GM10266 (cell line): ENCODE measurements at regions not wholly inside any gene's neighbourhood (a gene's known extent, or its start where the extent isn't known, plus 50 kb on each side); places are given as distances from the start of the nearest gene placed in this dataset.

ENCODE experiments used
- DNase-seq: peaks from one replicate; pipeline ENCODE4 v3.0.0; 2012; ENCODE audit errors: extremely low spot score
- TF ChIP-seq, protein P1 (sequence below): IDR thresholded peaks from 2 replicates; pipeline ENCODE4 v1.5.1; 2012; ENCODE audit warnings: mild to moderate bottlenecking, low read depth; ENCODE audit not compliant: control insufficient read depth, insufficient read depth; ENCODE audit errors: missing control alignments

DNA sequence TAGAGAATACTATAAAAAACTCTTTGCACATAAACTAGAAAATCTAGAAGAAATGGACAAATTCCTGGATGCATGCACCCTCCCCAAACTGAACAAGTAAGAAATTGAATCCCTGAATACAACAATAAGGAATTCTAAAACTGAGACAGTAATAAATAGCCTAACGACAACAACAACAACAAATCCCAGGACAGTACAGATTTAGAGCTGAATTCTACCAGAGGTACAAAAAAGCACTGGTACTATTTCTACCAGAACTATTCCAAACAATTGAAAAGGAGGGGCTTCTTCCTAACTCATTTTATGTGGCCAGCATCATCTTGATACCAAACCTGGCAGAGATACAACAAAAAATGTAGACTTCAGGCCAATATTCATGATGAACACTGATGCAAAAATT, 394.4 kb upstream of the RORB start:
- TF ChIP-seq, protein P1, sequence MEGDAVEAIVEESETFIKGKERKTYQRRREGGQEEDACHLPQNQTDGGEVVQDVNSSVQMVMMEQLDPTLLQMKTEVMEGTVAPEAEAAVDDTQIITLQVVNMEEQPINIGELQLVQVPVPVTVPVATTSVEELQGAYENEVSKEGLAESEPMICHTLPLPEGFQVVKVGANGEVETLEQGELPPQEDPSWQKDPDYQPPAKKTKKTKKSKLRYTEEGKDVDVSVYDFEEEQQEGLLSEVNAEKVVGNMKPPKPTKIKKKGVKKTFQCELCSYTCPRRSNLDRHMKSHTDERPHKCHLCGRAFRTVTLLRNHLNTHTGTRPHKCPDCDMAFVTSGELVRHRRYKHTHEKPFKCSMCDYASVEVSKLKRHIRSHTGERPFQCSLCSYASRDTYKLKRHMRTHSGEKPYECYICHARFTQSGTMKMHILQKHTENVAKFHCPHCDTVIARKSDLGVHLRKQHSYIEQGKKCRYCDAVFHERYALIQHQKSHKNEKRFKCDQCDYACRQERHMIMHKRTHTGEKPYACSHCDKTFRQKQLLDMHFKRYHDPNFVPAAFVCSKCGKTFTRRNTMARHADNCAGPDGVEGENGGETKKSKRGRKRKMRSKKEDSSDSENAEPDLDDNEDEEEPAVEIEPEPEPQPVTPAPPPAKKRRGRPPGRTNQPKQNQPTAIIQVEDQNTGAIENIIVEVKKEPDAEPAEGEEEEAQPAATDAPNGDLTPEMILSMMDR = no peak
- no peak for DNase-seq

DNA sequence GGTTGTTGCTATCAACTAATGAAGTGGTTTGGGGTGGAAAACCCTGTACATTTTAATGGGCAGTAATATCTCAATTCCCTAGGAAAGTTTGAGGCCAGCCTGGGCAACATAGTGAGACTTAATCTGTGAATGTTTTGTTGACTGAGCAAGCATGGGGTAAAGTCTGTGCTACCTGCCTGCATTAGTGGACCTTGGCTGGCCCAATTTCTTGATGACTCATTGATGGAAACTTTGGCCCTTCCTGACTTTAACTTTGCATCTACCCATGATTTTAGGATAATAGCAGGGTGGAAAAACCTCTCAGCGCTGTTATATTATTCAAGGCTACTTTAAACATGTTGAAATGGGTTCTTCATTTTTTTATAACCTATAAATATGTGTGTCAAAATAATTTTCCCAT, 389.4 kb upstream of the RORB start:
- DNase-seq = no peak
- TF ChIP-seq, protein P1 = no peak

GRCh38 chr9:74115976-74116375, 381.2 kb upstream of the RORB start:
- no peak for DNase-seq
- TF ChIP-seq, protein P1 = no peak

DNA sequence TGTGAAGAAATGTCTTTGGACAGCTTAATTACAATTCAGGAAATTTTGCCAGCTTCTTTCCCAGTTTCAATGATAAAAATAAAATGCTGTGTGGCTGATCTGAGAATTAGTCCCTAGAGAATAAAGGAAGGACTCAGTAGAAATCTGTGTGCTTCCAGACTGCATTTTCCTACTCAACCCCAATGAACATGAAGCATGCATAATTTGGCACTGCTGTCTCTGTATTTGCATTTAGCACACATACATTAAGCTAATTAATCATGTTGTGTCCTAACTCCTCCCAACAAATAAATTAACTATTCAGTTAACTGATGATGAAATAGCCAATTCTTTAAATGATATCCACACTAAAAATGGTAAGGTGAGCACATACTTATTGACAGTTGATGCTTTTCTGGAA, 380.0 kb upstream of the RORB start:
- no peak for DNase-seq
- TF ChIP-seq, protein P1 = no peak

- DNase-seq = no peak
- TF ChIP-seq, protein P1 = no peak
These were observed 379.4 kb upstream of the RORB start for GRCh38 chr9:74117731-74118130.

DNA sequence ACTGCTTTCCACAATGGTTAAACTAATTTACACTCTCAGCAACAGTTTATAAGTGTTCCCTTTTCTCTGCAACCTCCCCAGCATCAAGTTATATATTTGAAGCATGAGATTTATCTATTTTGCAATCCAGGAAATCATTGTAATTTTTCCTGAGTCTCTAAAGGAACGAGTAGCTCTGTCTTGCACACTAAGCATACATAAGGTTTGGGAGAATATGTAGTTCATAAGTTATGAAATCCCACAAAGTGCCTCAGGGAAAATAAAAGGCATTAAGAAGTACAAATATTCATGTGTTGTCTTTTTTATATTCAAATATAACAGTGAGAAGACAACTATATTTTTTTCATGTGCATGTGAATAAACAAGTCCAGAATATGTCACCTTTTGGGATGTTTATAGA, 377.1 kb upstream of the RORB start:
- no peak for DNase-seq
- TF ChIP-seq, protein P1 = no peak

GRCh38 chr9:74120470-74120869, 376.7 kb upstream of the RORB start:
- no peak for DNase-seq
- TF ChIP-seq, protein P1 = no peak

- no peak for DNase-seq
- TF ChIP-seq, protein P1 = no peak
These were observed 374.9 kb upstream of the RORB start for GRCh38 chr9:74122216-74122615.
